ENCODE measurements at regions not wholly inside any gene's neighbourhood (a gene's known extent, or its start where the extent isn't known, plus 50 kb on each side); places are given as distances from the start of the nearest gene placed in this dataset.

- no peaks in the 10 kb centered on the region for H3K9me3 ChIP-seq (replicated peaks in 1 of 3)
These were observed 114.8 kb downstream of the TFAP2A start for GRCh38 chr6:10300071-10300470.

GRCh38 chr6:10297832-10298231 is 117.0 kb downstream of the TFAP2A start:
- Histone ChIP-seq H3K27ac (no peak overlapping the region), H3K4me1 (replicated peaks in 1 of 2) (no peaks in the 10 kb centered on the region), H3K4me3 (no peak overlapping the region), H3K36me3 (replicated peaks in 1 of 2) (no peaks in the 10 kb centered on the region), H3K27me3 (peaks cover 2% of the 10 kb centered on the region), H3K9me3 (replicated peaks in 1 of 3) (no peaks in the 10 kb centered on the region)
- intact Hi-C loops (cut with DNase I): no loop called here
- WGBS, 4 donors: 43 to 52% (median 45%) methylated on average over 4 of the region's 4 CpGs
- TF ChIP-seq, protein P1, sequence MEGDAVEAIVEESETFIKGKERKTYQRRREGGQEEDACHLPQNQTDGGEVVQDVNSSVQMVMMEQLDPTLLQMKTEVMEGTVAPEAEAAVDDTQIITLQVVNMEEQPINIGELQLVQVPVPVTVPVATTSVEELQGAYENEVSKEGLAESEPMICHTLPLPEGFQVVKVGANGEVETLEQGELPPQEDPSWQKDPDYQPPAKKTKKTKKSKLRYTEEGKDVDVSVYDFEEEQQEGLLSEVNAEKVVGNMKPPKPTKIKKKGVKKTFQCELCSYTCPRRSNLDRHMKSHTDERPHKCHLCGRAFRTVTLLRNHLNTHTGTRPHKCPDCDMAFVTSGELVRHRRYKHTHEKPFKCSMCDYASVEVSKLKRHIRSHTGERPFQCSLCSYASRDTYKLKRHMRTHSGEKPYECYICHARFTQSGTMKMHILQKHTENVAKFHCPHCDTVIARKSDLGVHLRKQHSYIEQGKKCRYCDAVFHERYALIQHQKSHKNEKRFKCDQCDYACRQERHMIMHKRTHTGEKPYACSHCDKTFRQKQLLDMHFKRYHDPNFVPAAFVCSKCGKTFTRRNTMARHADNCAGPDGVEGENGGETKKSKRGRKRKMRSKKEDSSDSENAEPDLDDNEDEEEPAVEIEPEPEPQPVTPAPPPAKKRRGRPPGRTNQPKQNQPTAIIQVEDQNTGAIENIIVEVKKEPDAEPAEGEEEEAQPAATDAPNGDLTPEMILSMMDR (IDR thresholded peaks at IDR 0.05): no peak
- no peak for TF ChIP-seq POLR2A (IDR thresholded peaks at IDR 0.05)
- DNase-seq: no peak

More at GRCh38 chr6:10300071-10300470, 114.8 kb downstream of the TFAP2A start:
- peaks cover 2% of the 10 kb centered on the region for H3K27me3 ChIP-seq
- 35 to 96% (median 82%) methylated on average over 2 of the region's 2 CpGs for WGBS, 4 donors
- DNase-seq: no peak
- H3K36me3 ChIP-seq (replicated peaks in 1 of 2): no peaks in the 10 kb centered on the region
- intact Hi-C loops (cut with DNase I): no loop called here
- no peaks in the 10 kb centered on the region for H3K4me1 ChIP-seq (replicated peaks in 1 of 2)
- TF ChIP-seq POLR2A (IDR thresholded peaks at IDR 0.05): no peak
- no peak overlapping the region for H3K4me3 ChIP-seq
- H3K27ac ChIP-seq: no peak overlapping the region

- intact Hi-C loops (cut with DNase I): no loop called here
These were observed 136.1 kb downstream of the TFAP2A start for GRCh38 chr6:10278746-10279145.

DNA sequence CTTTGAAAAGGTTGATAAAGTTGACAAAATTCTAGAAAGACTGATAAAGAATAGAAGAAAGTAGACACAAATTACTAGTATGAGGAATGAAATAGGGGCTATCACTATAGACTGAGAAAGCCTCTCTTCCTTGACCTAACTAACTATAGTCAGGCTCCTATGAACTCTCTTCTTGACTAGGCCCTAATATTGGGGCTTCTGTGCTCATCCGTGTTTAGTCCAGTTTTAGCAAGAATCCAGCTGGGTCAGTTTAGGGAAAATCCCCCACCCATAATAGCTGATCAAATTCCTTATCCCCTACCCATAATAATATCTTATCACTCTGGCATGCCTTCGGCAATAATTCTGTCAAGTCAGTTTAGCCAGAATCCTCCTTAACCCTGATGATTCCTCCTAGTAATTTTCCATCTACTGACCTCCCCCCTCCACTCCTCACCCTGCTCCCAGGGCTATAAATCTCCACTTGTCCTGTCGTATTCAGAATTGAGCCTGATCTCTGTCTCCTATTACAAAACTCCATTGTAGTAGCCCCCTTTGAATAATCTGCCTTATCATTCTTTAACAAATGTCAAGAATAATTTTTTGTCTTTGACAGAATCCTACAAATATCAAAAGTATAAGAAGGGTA is 138.1 kb downstream of the TFAP2A start:
- Histone ChIP-seq H3K4me1 (replicated peaks in 1 of 2) (no peaks in the 10 kb centered on the region), H3K36me3 (replicated peaks in 1 of 2) (no peaks in the 10 kb centered on the region), H3K9me3 (replicated peaks in 1 of 3) (no peaks in the 10 kb centered on the region), H3K27ac (no peak overlapping the region), H3K27me3 (no peaks in the 10 kb centered on the region), H3K4me3 (no peak overlapping the region)
- TF ChIP-seq POLR2A (IDR thresholded peaks at IDR 0.05): no peak
- TF ChIP-seq, protein P1 (IDR thresholded peaks at IDR 0.05): no peak
- DNase-seq: no peak
- intact Hi-C loops (cut with DNase I): no loop called here
- WGBS, 4 donors: 30 to 44% (median 32%) methylated on average over 3 of the region's 3 CpGs

More at GRCh38 chr6:10278746-10279145, 136.1 kb downstream of the TFAP2A start:
- no peaks in the 10 kb centered on the region for H3K27me3 ChIP-seq
- DNase-seq: peak; percentile 15 to 72 (median 36)
- no peak overlapping the region for H3K4me3 ChIP-seq
- H3K27ac ChIP-seq: no peak overlapping the region
- H3K9me3 ChIP-seq (replicated peaks in 1 of 3): no peaks in the 10 kb centered on the region
- TF ChIP-seq, protein P1 (IDR thresholded peaks at IDR 0.05): no peak
- no peak for TF ChIP-seq POLR2A (IDR thresholded peaks at IDR 0.05)
- no peaks in the 10 kb centered on the region for H3K36me3 ChIP-seq (replicated peaks in 1 of 2)
- H3K4me1 ChIP-seq (replicated peaks in 1 of 2): no peaks in the 10 kb centered on the region

DNA sequence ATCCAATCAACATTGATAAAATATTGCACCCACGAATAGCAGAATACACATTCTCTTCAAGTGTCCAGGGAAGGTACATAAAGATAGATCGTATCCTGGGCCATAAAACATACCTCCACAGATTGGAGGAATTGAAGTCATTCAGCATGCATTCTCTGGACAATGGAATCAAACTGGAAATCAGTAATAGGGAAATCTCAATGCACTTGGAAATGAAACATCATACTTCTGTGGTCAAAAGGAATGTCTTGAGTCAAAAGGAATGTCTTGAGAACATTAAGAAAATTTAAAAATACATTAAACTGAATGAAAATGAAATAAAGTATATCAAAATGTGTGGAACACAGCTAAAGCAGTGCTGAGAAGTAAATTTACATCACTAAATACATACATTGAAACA is 138.8 kb downstream of the TFAP2A start:
- WGBS, 4 donors: 70 to 80% (median 73%) methylated on average over 2 of the region's 2 CpGs
- H3K27me3 ChIP-seq: no peaks in the 10 kb centered on the region
- no peaks in the 10 kb centered on the region for H3K36me3 ChIP-seq (replicated peaks in 1 of 2)
- TF ChIP-seq POLR2A (IDR thresholded peaks at IDR 0.05): no peak
- TF ChIP-seq, protein P1 (IDR thresholded peaks at IDR 0.05): no peak
- intact Hi-C loops (cut with DNase I): no loop called here
- no peaks in the 10 kb centered on the region for H3K4me1 ChIP-seq (replicated peaks in 1 of 2)
- DNase-seq: no peak
- H3K9me3 ChIP-seq (replicated peaks in 1 of 3): no peaks in the 10 kb centered on the region
- H3K4me3 ChIP-seq: no peak overlapping the region
- no peak overlapping the region for H3K27ac ChIP-seq
